ENCODE measurements at regions not wholly inside any gene's neighbourhood (a gene's known extent, or its start where the extent isn't known, plus 50 kb on each side); places are given as distances from the start of the nearest gene placed in this dataset.

GRCh38 chr15:29442532-29442931, 172.9 kb upstream of the NSMCE3 start:
- no peaks in the 10 kb centered on the region for H3K36me3 ChIP-seq (ENCODE audit: control insufficient read depth, insufficient read depth, low read length)
- TF ChIP-seq, protein P1, sequence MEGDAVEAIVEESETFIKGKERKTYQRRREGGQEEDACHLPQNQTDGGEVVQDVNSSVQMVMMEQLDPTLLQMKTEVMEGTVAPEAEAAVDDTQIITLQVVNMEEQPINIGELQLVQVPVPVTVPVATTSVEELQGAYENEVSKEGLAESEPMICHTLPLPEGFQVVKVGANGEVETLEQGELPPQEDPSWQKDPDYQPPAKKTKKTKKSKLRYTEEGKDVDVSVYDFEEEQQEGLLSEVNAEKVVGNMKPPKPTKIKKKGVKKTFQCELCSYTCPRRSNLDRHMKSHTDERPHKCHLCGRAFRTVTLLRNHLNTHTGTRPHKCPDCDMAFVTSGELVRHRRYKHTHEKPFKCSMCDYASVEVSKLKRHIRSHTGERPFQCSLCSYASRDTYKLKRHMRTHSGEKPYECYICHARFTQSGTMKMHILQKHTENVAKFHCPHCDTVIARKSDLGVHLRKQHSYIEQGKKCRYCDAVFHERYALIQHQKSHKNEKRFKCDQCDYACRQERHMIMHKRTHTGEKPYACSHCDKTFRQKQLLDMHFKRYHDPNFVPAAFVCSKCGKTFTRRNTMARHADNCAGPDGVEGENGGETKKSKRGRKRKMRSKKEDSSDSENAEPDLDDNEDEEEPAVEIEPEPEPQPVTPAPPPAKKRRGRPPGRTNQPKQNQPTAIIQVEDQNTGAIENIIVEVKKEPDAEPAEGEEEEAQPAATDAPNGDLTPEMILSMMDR (IDR thresholded peaks at IDR 0.05; ENCODE audit: insufficient read depth, low read length, severe bottlenecking), result no peak
- no peaks in the 10 kb centered on the region for H3K27me3 ChIP-seq (ENCODE audit: control insufficient read depth, insufficient read depth, low read length)
- no peak overlapping the region for H3K4me3 ChIP-seq (ENCODE audit: low read depth, low read length)
- FAIRE-seq (no peak), DNase-seq (ENCODE audit: low read depth) (no peak)

DNA sequence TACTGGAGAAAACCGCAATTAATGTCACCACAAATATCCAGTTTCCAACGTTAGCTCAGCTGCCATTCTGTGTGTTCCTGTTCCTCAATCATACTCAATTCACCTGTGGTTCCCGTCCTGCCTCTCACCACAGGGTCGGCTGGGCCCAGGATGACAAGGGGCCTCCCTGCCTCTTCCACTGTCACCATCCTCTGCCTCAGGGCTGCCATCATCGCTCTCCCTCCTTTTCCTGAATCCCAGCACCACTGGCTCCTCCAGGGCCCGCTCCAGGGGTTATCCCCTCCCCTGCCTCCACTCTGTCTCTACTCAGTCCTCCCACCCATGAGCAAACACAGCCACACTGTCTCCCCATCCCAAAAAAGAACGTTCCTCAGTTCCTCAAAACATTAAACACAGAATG, 170.9 kb upstream of the NSMCE3 start:
- no peaks in the 10 kb centered on the region for H3K36me3 ChIP-seq (ENCODE audit: control insufficient read depth, insufficient read depth, low read length)
- DNase-seq (ENCODE audit: low read depth), result no peak

DNA sequence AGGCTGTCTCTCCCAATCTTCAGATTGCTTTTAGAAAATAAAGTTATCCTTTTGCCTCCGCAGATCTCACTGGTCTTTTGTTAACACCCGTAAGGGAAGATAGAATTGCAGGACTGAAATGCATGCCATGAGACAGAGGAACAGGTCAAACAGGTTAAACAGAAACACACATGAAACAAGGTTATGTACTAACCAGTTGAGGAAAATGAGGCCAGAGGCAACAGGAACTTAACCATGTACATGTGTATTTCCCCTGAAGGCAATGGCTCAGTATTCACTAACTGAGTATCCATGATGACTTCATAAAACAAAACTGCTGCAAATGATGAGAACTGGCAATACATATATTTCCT, 169.1 kb upstream of the NSMCE3 start:
- DNase-seq (ENCODE audit: low read depth) (peak; percentile 58), FAIRE-seq (no peak)
- H3K36me3 ChIP-seq (ENCODE audit: control insufficient read depth, insufficient read depth, low read length), result no peaks in the 10 kb centered on the region
- TF ChIP-seq, protein P1 (IDR thresholded peaks at IDR 0.05; ENCODE audit: insufficient read depth, low read length, severe bottlenecking), result no peak
- no peak overlapping the region for H3K4me3 ChIP-seq (ENCODE audit: low read depth, low read length)
- H3K27me3 ChIP-seq (ENCODE audit: control insufficient read depth, insufficient read depth, low read length), result no peaks in the 10 kb centered on the region

More for the DNA sequence above, 170.9 kb upstream of the NSMCE3 start:
- Histone ChIP-seq H3K27me3 (ENCODE audit: control insufficient read depth, insufficient read depth, low read length) (no peaks in the 10 kb centered on the region), H3K4me3 (ENCODE audit: low read depth, low read length) (no peak overlapping the region)
- FAIRE-seq, result no peak
- TF ChIP-seq, protein P1 (IDR thresholded peaks at IDR 0.05; ENCODE audit: insufficient read depth, low read length, severe bottlenecking), result no peak

DNA sequence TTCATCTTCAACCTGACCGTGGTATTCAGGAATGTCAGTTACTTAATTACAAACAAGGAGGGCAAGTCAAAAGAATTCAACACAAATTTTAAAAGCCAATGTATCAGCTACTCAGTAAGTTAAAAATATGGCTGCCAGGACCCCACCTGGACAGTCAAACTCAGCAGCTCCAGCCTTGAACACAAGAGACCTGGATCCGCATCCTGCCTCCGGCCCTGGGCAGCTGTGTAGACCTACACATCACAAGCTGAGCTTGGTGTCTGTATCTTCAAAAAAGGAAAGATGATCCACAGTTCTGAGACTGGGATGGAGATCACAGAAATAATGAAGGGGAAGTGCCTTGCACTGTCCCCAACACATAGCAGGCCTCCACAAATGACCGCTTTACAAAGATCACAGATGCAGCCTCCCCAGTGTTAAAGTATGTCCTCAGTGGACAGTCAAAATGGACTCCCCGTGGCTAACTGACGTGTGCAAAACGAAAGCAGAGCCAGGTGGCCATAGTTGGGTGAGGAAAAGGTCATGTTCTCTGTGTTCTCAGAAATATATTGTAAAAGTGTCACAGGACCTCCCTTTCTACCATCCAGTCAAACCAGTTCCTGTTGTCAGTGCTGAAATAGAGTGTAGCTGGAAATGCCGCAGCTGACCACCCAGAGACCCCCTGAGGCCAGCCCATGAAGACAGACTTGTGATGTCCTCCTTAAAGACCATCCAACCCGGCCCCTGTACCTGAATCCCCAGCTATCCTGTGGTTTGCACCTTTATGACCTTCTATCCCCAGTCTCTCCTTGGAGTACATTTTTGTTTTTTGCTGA, 168.5 kb upstream of the NSMCE3 start:
- DNase-seq (ENCODE audit: low read depth) (no peak), FAIRE-seq (no peak)
- TF ChIP-seq, protein P1 (IDR thresholded peaks at IDR 0.05; ENCODE audit: insufficient read depth, low read length, severe bottlenecking), result no peak
- H3K4me3 ChIP-seq (ENCODE audit: low read depth, low read length), result no peak overlapping the region
- no peaks in the 10 kb centered on the region for H3K36me3 ChIP-seq (ENCODE audit: control insufficient read depth, insufficient read depth, low read length)
- no peaks in the 10 kb centered on the region for H3K27me3 ChIP-seq (ENCODE audit: control insufficient read depth, insufficient read depth, low read length)

DNA sequence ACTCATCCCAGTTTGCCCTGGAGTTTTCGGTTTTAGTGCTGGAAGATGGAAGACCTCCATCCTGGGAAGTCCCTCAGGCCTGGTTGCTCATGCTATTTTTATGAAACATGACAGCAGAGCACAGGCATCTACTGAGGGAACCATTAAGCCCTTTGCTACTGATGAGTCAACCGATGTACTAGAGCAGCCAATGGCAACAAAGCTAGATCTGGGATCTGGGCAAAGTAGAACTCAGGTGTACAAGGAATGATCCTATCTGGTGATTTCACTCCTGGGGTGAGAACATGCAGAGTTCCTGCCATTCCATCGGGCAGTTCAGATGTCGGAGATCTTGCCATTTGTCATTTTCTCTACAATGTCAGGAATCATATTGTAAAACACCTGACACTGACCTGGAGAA, 166.2 kb upstream of the NSMCE3 start:
- TF ChIP-seq, protein P1 (IDR thresholded peaks at IDR 0.05; ENCODE audit: insufficient read depth, low read length, severe bottlenecking), result no peak
- Histone ChIP-seq H3K4me3 (ENCODE audit: low read depth, low read length) (no peak overlapping the region), H3K27me3 (ENCODE audit: control insufficient read depth, insufficient read depth, low read length) (no peaks in the 10 kb centered on the region), H3K36me3 (ENCODE audit: control insufficient read depth, insufficient read depth, low read length) (no peaks in the 10 kb centered on the region)
- no peak for FAIRE-seq
- no peak for DNase-seq (ENCODE audit: low read depth)

DNA sequence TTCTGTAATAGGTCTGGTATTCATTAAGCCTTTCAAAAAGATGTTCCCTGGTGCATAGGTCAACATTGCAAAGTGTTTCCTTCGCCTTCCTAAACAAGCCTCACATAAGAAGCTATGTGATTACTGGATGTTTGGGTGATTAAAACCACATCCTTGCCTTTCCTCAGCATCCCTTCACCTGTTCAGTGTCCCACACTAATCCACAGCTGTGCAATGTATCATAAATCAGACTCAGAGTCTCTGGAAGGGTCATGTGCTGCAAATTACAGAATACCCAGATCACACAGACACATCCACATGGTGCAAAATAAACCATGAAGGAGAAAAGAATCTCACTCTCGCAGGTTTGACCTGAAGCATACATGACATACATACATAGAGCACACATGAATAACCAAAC, 164.7 kb upstream of the NSMCE3 start:
- Histone ChIP-seq H3K27me3 (ENCODE audit: control insufficient read depth, insufficient read depth, low read length) (no peaks in the 10 kb centered on the region), H3K4me3 (ENCODE audit: low read depth, low read length) (no peak overlapping the region), H3K36me3 (ENCODE audit: control insufficient read depth, insufficient read depth, low read length) (no peaks in the 10 kb centered on the region)
- no peak for DNase-seq (ENCODE audit: low read depth)
- FAIRE-seq, result no peak
- TF ChIP-seq, protein P1 (IDR thresholded peaks at IDR 0.05; ENCODE audit: insufficient read depth, low read length, severe bottlenecking), result no peak
